GM12873 (cell line): ENCODE measurements at regions not wholly inside any gene's neighbourhood (a gene's known extent, or its start where the extent isn't known, plus 50 kb on each side); places are given as distances from the start of the nearest gene placed in this dataset.

ENCODE experiments used
- CTCF ChIP-seq: IDR thresholded peaks from 2 replicates; pipeline ENCODE4 v1.5.1; 2012; ENCODE audit warnings: low read depth, mild to moderate bottlenecking, moderate library complexity, low read length, control low read depth; ENCODE audit not compliant: insufficient read depth; ENCODE audit errors: missing control alignments

- TF ChIP-seq CTCF: no peak
Measured at GRCh38 chr1:97986041-97987005, 65.5 kb upstream of the DPYD start.

GRCh38 chr1:97983126-97983525 is 62.3 kb upstream of the DPYD start:
- TF ChIP-seq CTCF: no peak

GRCh38 chr1:97980530-97980929 is 59.7 kb upstream of the DPYD start:
- TF ChIP-seq CTCF: no peak

- no peak for TF ChIP-seq CTCF
Measured at GRCh38 chr1:97976801-97977200, 56.0 kb upstream of the DPYD start.
